CD4-positive, alpha-beta T cell treated with Interleukin-12 subunit alpha and Interleukin-12 subunit beta, for 1 hour (primary cell): ENCODE measurements at regions not wholly inside any gene's neighbourhood (a gene's known extent, or its start where the extent isn't known, plus 50 kb on each side); places are given as distances from the start of the nearest gene placed in this dataset.
A peak's percentile ranks its signal among the peaks of the same experiment; 100 is the strongest.

Experiments used
- DNase-seq: peaks from one replicate; pipeline ENCODE4 v3.0.0-alpha.2; 2020

- no peak for DNase-seq
Measured at GRCh38 chr17:36696805-36697204, 95.4 kb downstream of the MRM1 start.

DNA sequence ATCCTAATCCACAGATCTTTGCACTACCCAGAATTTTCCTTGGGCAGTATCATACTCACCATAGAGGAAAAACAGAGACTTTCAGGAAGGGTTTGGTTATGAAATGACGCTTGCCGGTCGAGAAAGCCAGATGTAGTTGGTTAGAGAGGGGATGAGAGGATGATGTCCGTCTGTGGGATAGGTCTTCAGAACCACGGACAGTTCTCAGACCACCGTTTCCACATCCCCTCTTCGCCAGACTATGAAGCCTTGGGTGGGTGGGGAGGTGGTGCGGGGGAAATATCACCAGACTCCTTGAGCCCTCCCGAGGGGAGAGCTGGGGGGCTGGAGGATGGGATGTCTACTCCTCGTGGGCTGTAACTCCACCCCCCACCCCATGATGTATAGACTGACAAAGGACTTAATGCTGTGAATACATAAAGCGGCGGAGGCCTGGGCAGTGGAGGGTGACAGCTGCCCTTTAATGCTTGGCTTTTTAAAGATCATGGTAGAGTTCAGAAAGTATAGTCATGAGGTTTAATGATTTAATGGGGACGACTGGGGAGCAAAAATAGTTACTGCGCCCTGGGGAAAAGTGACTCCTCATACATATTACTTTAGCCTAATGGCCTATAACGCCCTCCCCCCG is 96.6 kb downstream of the MRM1 start:
- no peak for DNase-seq

- DNase-seq: no peak
Measured at GRCh38 chr17:36701429-36702099, 100.2 kb downstream of the MRM1 start.

- DNase-seq: no peak
Measured at GRCh38 chr17:36702636-36703035, 101.3 kb downstream of the MRM1 start.

- DNase-seq: peak; percentile 41
Measured at GRCh38 chr17:36703860-36704266, 102.5 kb downstream of the MRM1 start.

DNA sequence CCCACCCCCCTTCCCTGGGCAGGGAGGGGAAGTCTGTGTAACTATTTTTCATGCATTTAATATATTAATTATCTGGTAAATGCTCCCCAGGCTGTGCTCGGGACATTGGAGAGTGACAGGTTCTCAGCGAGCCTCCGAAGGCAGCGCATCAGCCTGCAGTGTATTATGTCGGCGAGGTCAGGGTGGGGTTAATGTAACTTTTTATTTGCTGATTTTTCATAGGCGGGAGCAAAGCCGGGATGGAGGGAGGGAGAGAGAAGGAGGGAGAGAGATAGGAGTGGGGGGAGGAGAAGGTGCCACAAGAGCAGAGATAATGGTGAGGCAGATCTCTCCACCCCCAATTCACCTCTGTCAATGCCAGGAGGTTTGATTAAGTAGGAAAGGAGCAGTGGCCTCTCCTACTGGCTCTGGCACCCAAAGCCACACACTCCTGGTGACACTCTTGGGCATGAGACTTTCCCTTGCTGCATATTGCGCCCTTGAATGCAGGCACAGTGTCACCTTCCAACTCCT is 104.0 kb downstream of the MRM1 start:
- DNase-seq: no peak

GRCh38 chr17:36705874-36706731 is 104.7 kb downstream of the MRM1 start:
- peak; percentile 56 for DNase-seq

DNA sequence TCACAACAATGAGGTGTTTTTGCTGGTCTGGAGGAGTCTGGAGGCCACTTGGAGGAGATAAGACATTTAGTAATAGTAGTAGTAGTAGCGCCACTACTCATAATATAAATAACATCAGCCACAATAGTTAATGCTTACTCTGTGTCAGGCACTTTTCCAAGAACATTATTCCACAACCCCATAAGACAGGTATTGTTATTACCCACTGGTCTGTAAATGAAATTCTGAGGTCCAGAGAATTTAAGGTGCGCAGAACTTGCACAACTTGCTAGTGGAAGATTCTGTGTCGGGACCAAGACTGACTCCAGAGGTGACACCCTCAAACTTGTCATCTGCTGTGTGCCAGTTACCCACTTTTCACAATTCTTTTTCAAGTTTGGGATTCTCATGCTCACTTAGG is 106.5 kb downstream of the MRM1 start:
- no peak for DNase-seq

GRCh38 chr17:36714789-36715188 is 113.4 kb downstream of the MRM1 start:
- no peak for DNase-seq

GRCh38 chr17:36715951-36716350 is 114.6 kb downstream of the MRM1 start:
- DNase-seq: no peak

DNA sequence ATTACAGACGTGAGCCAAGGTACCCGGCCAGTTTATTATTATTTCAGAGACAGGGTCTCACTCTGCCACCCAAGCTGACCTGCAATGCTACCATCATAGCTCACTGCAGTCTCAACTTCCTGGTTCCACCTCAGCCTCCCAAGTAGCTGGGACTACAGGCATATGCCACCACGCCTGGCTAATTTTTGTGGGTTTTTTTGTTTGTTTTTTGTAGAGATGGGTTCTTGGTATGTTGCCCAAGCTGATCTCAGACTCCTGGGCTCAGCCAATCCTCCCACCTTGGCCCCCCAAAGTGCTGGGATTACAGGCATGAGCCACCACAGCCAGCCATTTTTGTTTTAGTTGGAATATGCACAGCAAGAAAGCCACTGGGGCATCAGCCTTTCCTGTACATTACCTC is 115.7 kb downstream of the MRM1 start:
- DNase-seq: no peak

DNA sequence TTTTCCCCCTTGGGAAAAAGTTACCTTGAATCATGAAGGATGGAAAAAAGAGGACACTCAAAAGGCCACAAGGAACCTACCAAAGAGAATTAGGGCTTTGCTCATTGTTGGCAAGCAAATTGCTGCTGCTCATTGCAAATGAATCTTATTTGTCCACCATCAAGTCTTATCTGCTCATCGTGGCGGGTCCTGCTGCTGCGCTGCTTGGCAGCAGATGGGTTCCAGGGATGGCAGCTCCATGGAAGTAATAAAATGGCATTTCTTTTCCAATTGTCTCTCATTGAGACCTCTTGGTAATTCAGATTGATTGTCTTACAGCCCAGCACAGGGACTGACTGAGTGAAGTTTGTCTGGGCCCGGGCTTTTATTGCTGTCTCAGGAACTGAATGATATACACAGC is 118.7 kb downstream of the MRM1 start:
- DNase-seq: no peak

- no peak for DNase-seq
Measured at GRCh38 chr17:36721560-36722120, 120.3 kb downstream of the MRM1 start.

GRCh38 chr17:36722121-36722902 is 120.9 kb downstream of the MRM1 start:
- peak; percentile 80 for DNase-seq

DNA sequence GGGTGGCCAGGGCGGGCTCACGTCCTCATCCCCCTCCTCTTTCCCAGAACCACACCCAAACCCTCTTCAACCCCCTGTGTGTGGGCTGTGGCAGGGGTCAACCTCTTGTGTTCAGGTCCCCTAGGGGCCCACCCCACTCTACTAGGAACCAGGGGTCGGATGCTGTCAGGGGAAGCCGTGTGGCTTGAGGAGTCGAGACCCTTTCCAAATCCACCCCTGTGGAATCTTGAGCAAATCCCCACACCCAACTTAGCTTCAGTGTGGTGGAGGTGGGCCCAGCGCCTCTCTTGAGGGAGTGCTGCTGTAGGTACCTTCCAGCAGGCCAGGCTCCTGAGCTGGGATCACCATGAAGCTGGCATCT is 121.5 kb downstream of the MRM1 start:
- DNase-seq: no peak

DNA sequence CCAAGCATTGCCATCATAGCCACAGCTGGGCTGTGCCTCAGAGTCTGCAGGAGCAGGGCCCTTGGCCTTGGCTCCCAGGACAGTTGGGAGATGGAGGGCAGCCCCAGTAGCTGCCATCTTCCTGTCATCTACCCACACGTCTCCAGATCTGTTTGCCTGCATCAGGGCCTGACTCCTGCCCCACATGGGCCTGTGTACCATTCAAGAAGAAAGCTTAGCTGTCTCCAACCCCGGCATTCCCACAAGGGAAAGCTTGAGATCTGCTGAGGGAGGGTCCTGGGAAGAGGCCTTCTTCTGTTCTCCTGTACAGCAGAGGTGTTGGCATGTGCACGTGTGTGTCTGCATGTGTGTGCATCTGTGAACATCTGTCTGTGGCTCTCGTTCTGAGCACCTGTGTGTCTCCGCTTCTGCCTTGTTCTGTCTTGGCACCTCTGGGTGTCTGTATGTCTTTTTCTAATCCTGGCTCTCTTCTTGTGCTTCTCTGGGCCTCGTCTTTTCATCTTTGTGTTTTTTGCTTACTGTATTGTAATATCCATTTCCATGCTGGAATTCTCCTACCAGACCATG is 122.2 kb downstream of the MRM1 start:
- DNase-seq: no peak

- peak; percentile 5 for DNase-seq
Measured at GRCh38 chr17:36726199-36726598, 124.8 kb downstream of the MRM1 start.

- no peak for DNase-seq
Measured at GRCh38 chr17:36727052-36727451, 125.7 kb downstream of the MRM1 start.

- no peak for DNase-seq
Measured at GRCh38 chr17:36727577-36727976, 126.2 kb downstream of the MRM1 start.

- DNase-seq: peak; percentile 5
Measured at GRCh38 chr17:36728030-36728991, 126.9 kb downstream of the MRM1 start.
